OCI-LY1 (cell line): ENCODE measurements at regions not wholly inside any gene's neighbourhood (a gene's known extent, or its start where the extent isn't known, plus 50 kb on each side); places are given as distances from the start of the nearest gene placed in this dataset.

Source experiments
- H2AFZ ChIP-seq: fragments of 200-600 bp; sonication (generic), shearing (Covaris generic); 2 replicates; pipeline ENCODE4 v1.6.0; 2014; ENCODE audit warnings: antibody characterized with exemption, mild to moderate bottlenecking, low read length
- H3F3A ChIP-seq: fragments of 200-600 bp; sonication (generic), shearing (Covaris generic); 2 replicates; pipeline ENCODE4 v1.6.0; 2014; ENCODE audit warnings: mild to moderate bottlenecking, antibody characterized with exemption, low read length, moderate library complexity; ENCODE audit not compliant: insufficient read depth
- H3K27ac ChIP-seq: fragments of 200-600 bp; sonication (generic); 2 replicates; pipeline ENCODE4 v1.5.1; 2014; ENCODE audit warnings: low read length, mixed run types, mild to moderate bottlenecking, low read depth; ENCODE audit not compliant: poor library complexity, severe bottlenecking
- H3K27me3 ChIP-seq: fragments of 200-600 bp; sonication (generic); 2 replicates; pipeline ENCODE4 v1.6.0; 2014; ENCODE audit warnings: antibody characterized with exemption, mild to moderate bottlenecking, low read length, moderate library complexity; ENCODE audit not compliant: insufficient read depth
- H3K36me3 ChIP-seq: fragments of 200-600 bp; sonication (generic); 2 replicates; pipeline ENCODE4 v1.6.1; 2014; ENCODE audit warnings: mild to moderate bottlenecking, antibody characterized with exemption, low read length, moderate library complexity, mixed read lengths; ENCODE audit not compliant: insufficient read depth
- H3K4me1 ChIP-seq: fragments of 200-600 bp; sonication (generic); 2 replicates; pipeline ENCODE4 v1.5.1; 2014; ENCODE audit warnings: mild to moderate bottlenecking, low read length, moderate library complexity; ENCODE audit not compliant: insufficient read depth, severe bottlenecking
- H3K4me2 ChIP-seq: fragments of 200-600 bp; sonication (generic), shearing (Covaris generic); 2 replicates; pipeline ENCODE4 v1.6.1; 2014; ENCODE audit warnings: low read length
- H3K4me3 ChIP-seq: fragments of 200-600 bp; sonication (generic); 2 replicates; pipeline ENCODE4 v1.5.1; 2014; ENCODE audit warnings: low read length, low read depth, mild to moderate bottlenecking, mixed read lengths; ENCODE audit not compliant: poor library complexity, severe bottlenecking
- H3K79me2 ChIP-seq: fragments of 200-600 bp; shearing (Covaris generic); 2 replicates; pipeline ENCODE4 v1.6.1; 2016; ENCODE audit warnings: mixed run types, low read length, mixed read lengths; ENCODE audit not compliant: insufficient read depth
- H3K9ac ChIP-seq: fragments of 200-600 bp; sonication (generic), shearing (Covaris generic); 2 replicates; pipeline ENCODE4 v1.6.1; 2014; ENCODE audit warnings: mild to moderate bottlenecking, low read length, mixed read lengths
- H3K9me2 ChIP-seq: fragments of 200-600 bp; sonication (generic), shearing (Covaris generic); 2 replicates; pipeline ENCODE4 v1.6.1; 2014; ENCODE audit warnings: low read depth, mild to moderate bottlenecking, low read length, mixed read lengths
- H3K9me3 ChIP-seq: fragments of 200-600 bp; shearing (Covaris generic); 2 replicates; pipeline ENCODE4 v1.6.1; 2014; ENCODE audit warnings: low read length, mixed read lengths
- H4K20me1 ChIP-seq: fragments of 200-600 bp; sonication (generic), shearing (Covaris generic); 2 replicates; pipeline ENCODE4 v1.6.0; 2016; ENCODE audit warnings: mild to moderate bottlenecking, low read length; ENCODE audit not compliant: insufficient read depth
- CTCF ChIP-seq: fragments of 200-600 bp; sonication (generic), shearing (Covaris generic); IDR thresholded peaks from 2 replicates; pipeline ENCODE4 v1.5.1; 2017; ENCODE audit warnings: mild to moderate bottlenecking, antibody characterized with exemption, low read length, moderate library complexity, mixed read lengths
- EZH2 ChIP-seq: fragments of 200-600 bp; sonication (generic), shearing (Covaris generic); IDR thresholded peaks from 2 replicates; pipeline ENCODE4 v1.8.0; 2017; ENCODE audit warnings: borderline replicate concordance, mixed run types, mild to moderate bottlenecking, antibody characterized with exemption, low read length, moderate library complexity, mixed read lengths

GRCh38 chr4:138088449-138089208 lies 153.5 kb downstream of the SLC7A11 start:
- Histone ChIP-seq H3K9me2 (no peaks in the 10 kb centered on the region), H3K79me2 (no peaks in the 10 kb centered on the region), H2AFZ (no peak overlapping the region), H3F3A (no peaks in the 10 kb centered on the region), H3K9ac (no peak overlapping the region), H3K4me1 (no peaks in the 10 kb centered on the region), H4K20me1 (no peaks in the 10 kb centered on the region), H3K27ac (no peak overlapping the region), H3K9me3 (no peaks in the 10 kb centered on the region), H3K36me3 (no peaks in the 10 kb centered on the region), H3K4me3 (no peak overlapping the region), H3K4me2 (no peak overlapping the region), H3K27me3 (no peaks in the 10 kb centered on the region)
- TF ChIP-seq CTCF: no peak
- no peak for TF ChIP-seq EZH2

GRCh38 chr4:138087066-138087719 lies 155.0 kb downstream of the SLC7A11 start:
- Histone ChIP-seq H2AFZ (no peak overlapping the region), H4K20me1 (no peaks in the 10 kb centered on the region), H3K4me1 (no peaks in the 10 kb centered on the region), H3K9me3 (no peaks in the 10 kb centered on the region), H3K4me3 (no peak overlapping the region), H3K27ac (no peak overlapping the region), H3K27me3 (no peaks in the 10 kb centered on the region), H3F3A (no peaks in the 10 kb centered on the region), H3K4me2 (no peak overlapping the region), H3K9ac (no peak overlapping the region), H3K79me2 (no peaks in the 10 kb centered on the region), H3K9me2 (no peaks in the 10 kb centered on the region), H3K36me3 (no peaks in the 10 kb centered on the region)
- TF ChIP-seq EZH2: no peak
- no peak for TF ChIP-seq CTCF

GRCh38 chr4:138086611-138087041 lies 155.5 kb downstream of the SLC7A11 start:
- TF ChIP-seq EZH2 (no peak), CTCF (no peak)

More at GRCh38 chr4:138086611-138087041, 155.5 kb downstream of the SLC7A11 start:
- no peaks in the 10 kb centered on the region for H3K27me3 ChIP-seq
- no peak overlapping the region for H3K27ac ChIP-seq
- no peaks in the 10 kb centered on the region for H3K9me3 ChIP-seq
- no peaks in the 10 kb centered on the region for H3K36me3 ChIP-seq
- no peaks in the 10 kb centered on the region for H3F3A ChIP-seq
- no peak overlapping the region for H3K9ac ChIP-seq
- no peak overlapping the region for H2AFZ ChIP-seq
- no peak overlapping the region for H3K4me3 ChIP-seq
- no peaks in the 10 kb centered on the region for H3K79me2 ChIP-seq
- no peaks in the 10 kb centered on the region for H3K9me2 ChIP-seq
- H4K20me1 ChIP-seq: no peaks in the 10 kb centered on the region
- H3K4me2 ChIP-seq: no peak overlapping the region
- no peaks in the 10 kb centered on the region for H3K4me1 ChIP-seq
